ENCODE measurements at regions not wholly inside any gene's neighbourhood (a gene's known extent, or its start where the extent isn't known, plus 50 kb on each side); places are given as distances from the start of the nearest gene placed in this dataset.

GRCh38 chr6:132972254-132972653 is 157.9 kb downstream of the RPS12 start:
- DNase-seq (ENCODE audit: insufficient read length, low spot score) (no peak), FAIRE-seq (no peak)
- TF ChIP-seq POLR2A (IDR thresholded peaks at IDR 0.05; ENCODE audit: low read depth, low read length): no peak

DNA sequence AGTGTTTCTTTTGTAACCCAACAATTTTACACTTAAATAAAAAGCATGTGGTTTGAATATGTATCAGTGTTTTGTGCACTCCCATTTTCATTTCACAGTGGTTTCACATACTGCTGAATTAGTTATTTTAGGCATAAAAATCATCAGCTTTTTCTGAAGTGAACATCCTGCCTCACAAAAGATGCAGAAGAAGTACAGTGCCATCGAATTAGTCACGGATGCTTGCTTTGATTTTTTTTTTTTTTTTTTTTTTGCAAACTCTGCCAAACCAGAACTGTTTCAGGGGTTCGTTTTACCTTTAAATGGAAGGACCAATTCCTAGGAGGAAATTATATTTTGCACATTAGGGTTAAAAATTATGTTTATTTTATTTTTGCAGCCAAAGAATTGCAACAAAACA is 158.6 kb downstream of the RPS12 start:
- DNase-seq (ENCODE audit: insufficient read length, low spot score): no peak
- no peak for TF ChIP-seq POLR2A (IDR thresholded peaks at IDR 0.05; ENCODE audit: low read depth, low read length)
- no peak for FAIRE-seq

GRCh38 chr6:132973514-132973993 is 159.2 kb downstream of the RPS12 start:
- FAIRE-seq (no peak), DNase-seq (ENCODE audit: insufficient read length, low spot score) (no peak)
- no peak for TF ChIP-seq POLR2A (IDR thresholded peaks at IDR 0.05; ENCODE audit: low read depth, low read length)

DNA sequence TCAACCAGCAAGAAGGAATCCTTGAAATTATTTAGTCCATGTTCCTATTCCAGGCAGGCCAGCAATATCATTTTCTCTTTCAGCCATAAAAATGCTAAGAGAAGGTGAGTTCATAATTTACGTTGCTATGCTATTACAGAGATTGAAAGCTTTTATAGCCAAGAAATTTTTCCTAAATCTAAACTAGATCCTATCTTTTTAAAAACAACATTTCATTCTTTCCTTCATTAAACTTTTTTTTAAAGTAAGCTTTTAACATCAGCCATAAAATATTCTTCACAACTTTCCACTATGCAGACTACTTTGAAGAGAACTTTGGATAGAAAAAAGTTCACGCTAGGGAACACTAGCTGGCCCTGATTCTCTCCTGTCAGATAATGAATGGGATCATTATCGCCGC is 159.8 kb downstream of the RPS12 start:
- no peak for DNase-seq (ENCODE audit: insufficient read length, low spot score)
- no peak for TF ChIP-seq POLR2A (IDR thresholded peaks at IDR 0.05; ENCODE audit: low read depth, low read length)
- FAIRE-seq: no peak

GRCh38 chr6:132977413-132977812 is 163.0 kb downstream of the RPS12 start:
- no peak for TF ChIP-seq POLR2A (IDR thresholded peaks at IDR 0.05; ENCODE audit: low read depth, low read length)
- no peak for FAIRE-seq
- no peak for DNase-seq (ENCODE audit: insufficient read length, low spot score)

DNA sequence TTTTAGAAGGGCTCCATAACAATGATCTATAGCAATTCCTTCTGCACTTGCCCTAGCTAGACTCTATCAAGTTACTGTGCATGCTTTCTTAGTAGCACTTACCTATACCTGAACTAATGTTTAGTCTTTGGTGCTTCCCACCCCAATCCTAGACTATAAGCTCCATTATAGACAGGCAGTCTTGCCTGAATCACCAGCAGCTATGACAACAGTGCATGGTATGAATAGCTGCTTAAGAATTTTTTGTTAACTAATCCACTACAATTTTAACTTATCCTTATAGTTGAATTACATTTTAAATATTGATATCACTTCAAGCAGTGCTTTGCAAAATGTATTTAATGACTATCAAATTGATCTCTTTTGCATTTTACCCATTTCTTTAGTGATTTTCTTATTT is 164.3 kb downstream of the RPS12 start:
- no peak for DNase-seq (ENCODE audit: insufficient read length, low spot score)
- FAIRE-seq: no peak
- TF ChIP-seq POLR2A (IDR thresholded peaks at IDR 0.05; ENCODE audit: low read depth, low read length): no peak

DNA sequence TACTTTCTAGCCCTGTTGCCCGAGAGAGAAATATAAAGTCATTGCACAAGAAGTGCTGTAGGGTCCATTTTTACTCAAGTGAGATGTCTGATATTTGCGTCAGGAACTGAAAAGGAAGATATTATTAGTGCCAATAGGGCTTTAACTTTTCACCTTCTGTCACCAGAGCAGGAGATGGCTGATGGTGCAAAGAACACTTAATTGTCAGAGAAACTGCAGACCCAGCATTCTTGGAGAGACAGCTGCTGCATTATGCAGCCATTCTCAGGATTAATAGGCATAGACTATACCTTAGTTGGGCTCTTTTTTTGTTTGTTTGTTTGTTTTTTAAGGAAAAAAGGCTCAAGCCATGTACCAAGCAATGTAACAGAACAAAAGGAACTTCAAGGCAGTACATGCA is 179.4 kb downstream of the RPS12 start:
- TF ChIP-seq POLR2A (IDR thresholded peaks at IDR 0.05; ENCODE audit: low read depth, low read length): no peak
- FAIRE-seq (no peak), DNase-seq (ENCODE audit: insufficient read length, low spot score) (no peak)

DNA sequence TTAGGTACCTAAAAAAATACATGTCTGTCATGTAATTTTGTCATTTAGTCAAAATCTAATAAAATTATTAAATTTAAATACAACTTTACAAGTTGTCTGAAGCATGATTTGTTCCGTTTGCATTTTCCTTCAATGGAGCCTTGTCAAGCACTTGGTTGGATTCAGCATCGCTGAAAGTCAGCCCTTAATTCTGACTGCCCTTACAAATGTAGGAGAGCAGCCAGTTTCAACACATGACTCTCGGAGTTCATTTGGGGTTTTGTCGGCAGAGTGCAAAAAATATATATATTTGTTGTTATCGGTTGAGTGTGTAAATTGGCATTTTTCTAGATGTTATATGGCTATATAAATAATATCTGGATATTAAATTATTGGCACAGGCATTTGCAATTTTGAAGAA is 180.6 kb downstream of the RPS12 start:
- TF ChIP-seq POLR2A (IDR thresholded peaks at IDR 0.05; ENCODE audit: low read depth, low read length): no peak
- DNase-seq (ENCODE audit: insufficient read length, low spot score) (no peak), FAIRE-seq (no peak)

GRCh38 chr6:132995432-132995831 is 181.1 kb downstream of the RPS12 start:
- DNase-seq (ENCODE audit: insufficient read length, low spot score): no peak
- TF ChIP-seq POLR2A (IDR thresholded peaks at IDR 0.05; ENCODE audit: low read depth, low read length): no peak
- FAIRE-seq: no peak

- no peak for DNase-seq (ENCODE audit: insufficient read length, low spot score)
- TF ChIP-seq POLR2A (IDR thresholded peaks at IDR 0.05; ENCODE audit: low read depth, low read length): no peak
- no peak for FAIRE-seq
Measured at GRCh38 chr6:132998418-132998817, 184.0 kb downstream of the RPS12 start.

- DNase-seq (ENCODE audit: insufficient read length, low spot score) (no peak), FAIRE-seq (no peak)
- no peak for TF ChIP-seq POLR2A (IDR thresholded peaks at IDR 0.05; ENCODE audit: low read depth, low read length)
Measured at GRCh38 chr6:133001040-133001565, 186.7 kb downstream of the RPS12 start.

GRCh38 chr6:133004304-133004884 is 190.0 kb downstream of the RPS12 start:
- DNase-seq (ENCODE audit: insufficient read length, low spot score) (no peak), FAIRE-seq (no peak)
- TF ChIP-seq POLR2A (IDR thresholded peaks at IDR 0.05; ENCODE audit: low read depth, low read length): no peak

GRCh38 chr6:133012774-133013173 is 198.4 kb downstream of the RPS12 start:
- TF ChIP-seq POLR2A (IDR thresholded peaks at IDR 0.05; ENCODE audit: low read depth, low read length): no peak
- no peak for FAIRE-seq
- no peak for DNase-seq (ENCODE audit: insufficient read length, low spot score)

DNA sequence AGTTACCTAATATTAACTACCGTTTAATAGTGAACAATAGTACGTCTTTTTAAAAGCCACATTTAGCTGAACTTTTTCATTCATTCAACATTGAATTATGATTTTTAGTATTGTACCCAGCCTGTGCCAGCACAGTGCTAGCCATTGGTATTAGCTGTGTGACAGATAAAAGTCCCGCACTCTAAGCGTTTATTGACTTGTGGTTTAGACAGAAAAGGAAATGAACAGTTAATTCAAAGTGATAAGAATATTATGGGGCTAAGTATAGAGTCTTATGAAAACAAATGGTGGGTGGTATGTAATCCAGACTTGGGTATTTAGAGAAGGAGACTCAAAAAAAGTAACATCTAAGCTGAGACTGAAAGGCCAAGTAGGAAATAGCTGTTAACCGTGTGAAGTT is 202.3 kb downstream of the RPS12 start:
- no peak for FAIRE-seq

DNA sequence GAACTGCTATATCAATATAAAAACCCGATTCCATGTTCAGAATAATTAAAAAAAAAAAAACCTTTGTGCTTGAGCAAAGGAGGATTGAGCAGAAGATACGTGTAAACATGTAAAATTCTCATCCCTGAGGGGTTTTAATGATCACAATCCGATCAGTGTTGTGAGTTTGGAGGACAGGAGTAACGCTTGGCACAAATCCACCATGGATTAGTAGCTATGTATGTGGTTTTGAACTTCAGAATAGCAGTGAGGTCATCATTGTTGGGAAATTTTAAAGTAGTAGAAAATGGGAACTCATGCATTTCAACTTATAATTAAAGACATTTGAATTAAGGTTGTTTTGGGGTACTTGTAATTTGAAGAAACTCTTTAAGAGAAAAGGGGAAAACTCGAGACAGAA is 203.2 kb downstream of the RPS12 start:
- no peak for TF ChIP-seq POLR2A (IDR thresholded peaks at IDR 0.05; ENCODE audit: low read depth, low read length)
- DNase-seq (ENCODE audit: insufficient read length, low spot score) (no peak), FAIRE-seq (no peak)

More for the DNA sequence above, 202.3 kb downstream of the RPS12 start:
- DNase-seq (ENCODE audit: insufficient read length, low spot score): no peak
- no peak for TF ChIP-seq POLR2A (IDR thresholded peaks at IDR 0.05; ENCODE audit: low read depth, low read length)

Measured in H54 (cell line).